NCI-H1694 treated with DMSO at 0.1 percent for 48 hours (cell line): ENCODE measurements at regions not wholly inside any gene's neighbourhood (a gene's known extent, or its start where the extent isn't known, plus 50 kb on each side); places are given as distances from the start of the nearest gene placed in this dataset.
A peak's percentile ranks its signal among the peaks of the same experiment; 100 is the strongest.

Source experiments
- DNase-seq: peaks from one replicate; lab custom pipeline; 2025; lab: John Stamatoyannopoulos, UW

DNA sequence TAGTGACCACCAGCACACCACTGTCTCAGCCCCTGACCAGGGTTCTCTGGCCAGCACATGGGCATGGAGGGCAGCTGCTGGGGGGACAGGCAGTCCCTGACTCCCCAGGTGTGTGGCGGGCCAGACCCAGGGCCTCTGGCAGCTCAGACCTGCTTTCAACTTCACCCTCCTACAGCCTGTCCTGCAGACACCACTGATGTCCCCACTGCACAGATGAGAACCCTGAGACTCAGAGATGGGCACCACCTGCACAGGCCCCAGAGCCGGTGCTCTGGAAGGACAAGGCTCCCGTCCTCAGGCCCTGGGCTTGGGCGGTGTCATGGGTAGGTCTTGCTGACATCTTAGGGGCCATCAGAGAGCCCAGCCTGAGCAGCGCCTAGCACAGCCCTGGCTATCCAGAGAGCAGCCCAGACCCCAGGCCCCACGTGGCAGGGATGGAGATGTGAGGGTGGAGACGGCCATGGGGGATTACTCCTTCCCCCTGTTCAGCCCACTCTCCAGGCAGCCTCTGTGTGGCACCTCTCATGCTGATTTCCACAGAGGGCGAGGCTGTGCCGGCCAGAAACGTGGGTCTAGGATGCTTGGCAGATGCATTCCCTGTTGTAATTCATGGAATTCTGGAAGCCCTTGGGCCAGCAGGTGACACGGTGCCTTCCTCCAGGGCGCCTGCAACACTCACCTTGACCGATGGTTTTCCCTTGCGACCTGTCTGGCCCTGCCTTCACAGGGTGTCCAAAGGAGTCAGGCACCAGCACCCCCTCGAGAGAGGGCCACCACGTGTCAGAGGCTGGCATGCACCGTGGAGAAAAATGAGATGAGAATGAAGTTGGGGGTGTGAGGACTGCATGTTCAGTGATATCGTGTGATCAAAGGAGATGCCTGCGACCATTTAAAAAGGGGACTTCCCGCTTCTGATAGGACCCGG, 61.2 kb upstream of the GLI2 start:
- no peak for DNase-seq

DNA sequence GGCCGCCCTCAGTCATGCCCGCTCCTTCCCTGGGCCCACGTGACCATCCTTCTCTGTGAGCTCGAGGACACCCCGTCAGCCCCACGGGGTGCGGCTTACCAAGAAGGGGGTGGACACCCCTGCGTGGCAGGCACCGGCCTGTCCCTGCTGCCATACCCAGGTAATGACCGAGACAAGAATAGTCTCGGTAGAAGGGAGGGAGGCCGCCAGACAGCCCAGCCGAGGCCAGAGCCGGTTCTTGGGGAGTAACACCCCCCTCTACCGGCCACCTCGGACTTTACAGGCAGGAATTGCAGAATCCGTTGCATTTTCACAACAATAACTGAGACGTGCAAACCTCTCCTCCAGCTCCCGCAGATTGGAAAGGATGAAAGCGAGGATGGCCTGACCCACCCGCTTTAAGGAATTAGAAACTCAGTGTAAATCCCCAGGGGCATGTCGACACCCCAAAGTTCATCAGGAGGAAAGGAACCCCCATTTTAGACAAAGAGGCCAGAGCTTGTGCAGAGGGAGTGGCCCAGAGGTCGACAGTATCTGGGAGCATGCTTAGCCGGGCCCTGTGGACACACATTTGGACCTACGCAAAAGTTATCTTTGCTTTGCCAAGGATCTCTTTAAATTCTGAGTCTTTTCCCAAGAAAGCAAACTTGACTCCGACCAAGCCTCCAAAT, 60.1 kb upstream of the GLI2 start:
- DNase-seq: peak; percentile 70

DNA sequence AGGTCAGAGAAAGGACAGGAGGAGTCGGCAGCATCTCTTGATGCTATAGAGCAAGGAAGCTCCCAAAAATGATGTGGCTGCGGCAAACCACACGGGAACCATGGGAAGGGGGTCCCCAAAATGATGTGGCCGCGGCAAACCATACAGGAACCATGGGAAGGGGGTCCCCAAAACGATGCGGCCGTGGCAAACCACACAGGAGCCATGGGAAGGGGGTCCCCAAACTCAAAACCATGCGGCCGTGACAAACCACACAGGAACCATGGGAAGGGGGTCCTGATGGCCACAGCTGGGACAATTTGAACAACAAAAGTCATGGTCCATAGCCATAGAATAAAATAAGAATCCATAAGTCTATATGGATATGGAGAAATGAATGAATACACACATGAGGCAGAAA, 58.4 kb upstream of the GLI2 start:
- no peak for DNase-seq

DNA sequence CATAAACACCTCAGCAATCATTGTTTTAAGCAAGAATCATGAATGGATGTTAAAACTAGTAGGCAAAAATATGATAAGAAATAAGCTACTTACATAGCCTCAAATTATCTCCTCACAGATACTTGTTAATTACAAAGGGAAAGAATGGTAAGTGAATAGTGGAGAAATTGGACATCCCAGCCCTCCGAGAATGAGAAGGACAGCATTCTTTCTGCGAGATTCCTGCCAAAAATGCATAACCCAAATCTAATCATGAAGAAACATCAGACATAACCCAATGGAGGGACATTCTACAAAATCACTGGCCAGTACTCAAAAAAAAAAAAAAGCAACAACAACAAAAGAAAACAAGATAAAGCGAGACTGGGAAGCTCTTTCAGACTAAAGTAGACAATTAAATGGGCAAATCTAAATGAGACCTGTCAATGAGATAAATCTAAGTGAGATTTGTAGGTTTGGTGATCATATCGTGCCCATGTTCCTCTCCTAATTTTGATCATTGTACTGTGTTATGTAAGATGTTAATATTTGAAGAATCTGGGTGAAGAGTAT, 57.9 kb upstream of the GLI2 start:
- DNase-seq: no peak

DNA sequence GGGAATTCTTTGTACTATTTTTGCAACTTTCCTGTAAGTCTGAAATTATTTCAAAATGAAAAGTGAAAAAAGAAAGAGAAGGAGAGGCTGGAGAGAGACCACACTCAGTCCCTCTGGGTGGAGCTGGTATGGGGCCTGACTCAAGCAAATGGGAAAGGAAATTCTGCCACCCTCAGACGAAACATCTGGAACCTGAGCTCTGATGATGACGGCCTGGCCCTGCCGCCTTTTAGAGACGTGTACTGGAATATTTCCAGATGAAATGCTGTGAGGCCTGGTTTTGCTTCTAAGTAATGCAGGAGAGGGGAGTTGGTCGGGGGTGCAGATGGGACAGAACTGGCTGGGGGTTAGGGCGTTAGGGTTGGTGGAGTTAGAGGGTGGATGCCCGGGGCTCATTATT, 57.4 kb upstream of the GLI2 start:
- DNase-seq: no peak

DNA sequence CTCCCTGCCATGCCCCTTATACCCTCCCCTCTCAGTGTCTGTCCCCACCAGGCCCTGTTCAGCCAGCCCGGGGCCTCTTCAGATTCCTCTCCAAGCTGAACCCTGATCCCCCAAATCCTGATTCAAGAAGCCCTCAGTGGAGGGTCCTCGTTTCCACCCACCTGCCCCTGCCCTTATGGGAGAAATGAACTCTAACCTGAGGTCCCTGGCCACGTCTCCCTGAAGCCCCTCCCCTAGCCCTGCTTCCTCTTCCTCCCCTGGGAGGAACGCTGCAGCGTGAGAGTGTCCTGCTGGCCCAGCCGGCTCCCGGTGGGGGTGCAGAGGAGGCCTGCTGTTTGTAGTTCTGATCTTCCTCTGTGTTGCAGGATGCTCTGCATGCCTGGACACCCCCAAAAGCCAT, 56.7 kb upstream of the GLI2 start:
- DNase-seq: no peak

DNA sequence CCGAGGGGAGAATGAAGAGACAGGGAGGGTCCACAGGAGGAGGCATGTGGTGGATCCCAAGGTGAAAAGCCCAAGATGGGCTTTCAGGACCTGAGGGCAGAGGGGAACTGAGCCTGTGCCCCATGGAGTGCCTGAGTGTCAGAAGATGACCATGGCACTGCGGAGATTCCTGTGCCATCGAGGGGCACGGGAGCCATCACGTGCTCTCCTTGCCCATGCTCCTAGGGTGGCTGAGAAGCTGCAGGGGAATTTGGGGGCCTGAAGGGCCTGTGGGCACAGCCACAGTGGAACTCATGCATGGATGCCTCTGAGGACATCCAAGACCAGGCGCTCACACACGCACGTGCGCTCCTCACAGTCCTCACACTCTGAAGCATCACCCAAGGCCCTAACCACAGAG, 56.1 kb upstream of the GLI2 start:
- DNase-seq: no peak

DNA sequence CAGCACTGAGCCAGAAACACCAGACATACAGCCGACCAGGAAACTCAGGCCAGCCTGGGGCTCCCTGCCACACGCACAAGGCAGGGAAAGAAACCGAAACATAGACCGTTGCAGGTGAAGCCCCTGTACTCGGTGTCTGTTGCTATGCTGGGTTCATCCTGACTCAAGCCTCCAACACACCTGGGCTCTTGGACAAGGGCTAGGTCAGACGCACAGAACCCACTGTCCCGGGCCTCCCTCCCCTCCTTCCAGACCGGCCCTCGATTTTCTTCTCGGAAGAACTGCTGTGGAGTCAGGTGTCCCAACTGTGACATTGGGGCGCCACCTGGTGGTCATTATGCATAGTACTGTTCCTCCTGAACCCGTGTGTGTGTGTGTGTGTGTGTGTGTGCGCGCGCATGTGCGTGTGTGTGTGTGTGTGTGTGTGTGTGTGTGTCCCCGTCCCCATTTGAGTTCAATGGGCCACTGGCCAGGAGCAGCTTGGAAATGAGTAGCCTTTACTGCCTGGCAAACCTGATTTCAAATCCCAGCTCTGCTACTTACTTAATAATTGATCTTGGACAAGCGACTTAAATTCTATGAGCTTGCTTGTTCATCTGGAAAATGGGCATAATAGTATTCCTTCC, 55.4 kb upstream of the GLI2 start:
- DNase-seq: peak; percentile 52

DNA sequence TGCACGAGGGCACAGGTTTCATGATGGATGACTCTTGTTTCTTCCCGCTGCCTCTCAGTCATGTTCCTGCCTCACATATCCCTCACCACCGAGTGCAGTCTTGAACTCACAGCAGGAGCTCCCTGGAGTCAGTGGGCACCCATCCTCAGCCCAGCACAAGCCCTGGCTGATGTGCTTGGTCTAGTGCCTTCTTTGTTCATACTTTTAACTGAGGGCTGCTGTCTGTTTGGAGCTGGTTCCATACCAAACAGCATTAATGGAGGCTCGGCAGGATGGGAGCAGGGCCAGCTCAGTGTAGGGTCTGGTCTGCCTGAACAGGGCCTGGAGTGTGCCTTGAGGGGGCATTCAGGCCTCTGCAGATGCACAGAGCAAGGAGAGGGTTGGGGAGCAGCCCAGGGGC, 54.5 kb upstream of the GLI2 start:
- no peak for DNase-seq

DNA sequence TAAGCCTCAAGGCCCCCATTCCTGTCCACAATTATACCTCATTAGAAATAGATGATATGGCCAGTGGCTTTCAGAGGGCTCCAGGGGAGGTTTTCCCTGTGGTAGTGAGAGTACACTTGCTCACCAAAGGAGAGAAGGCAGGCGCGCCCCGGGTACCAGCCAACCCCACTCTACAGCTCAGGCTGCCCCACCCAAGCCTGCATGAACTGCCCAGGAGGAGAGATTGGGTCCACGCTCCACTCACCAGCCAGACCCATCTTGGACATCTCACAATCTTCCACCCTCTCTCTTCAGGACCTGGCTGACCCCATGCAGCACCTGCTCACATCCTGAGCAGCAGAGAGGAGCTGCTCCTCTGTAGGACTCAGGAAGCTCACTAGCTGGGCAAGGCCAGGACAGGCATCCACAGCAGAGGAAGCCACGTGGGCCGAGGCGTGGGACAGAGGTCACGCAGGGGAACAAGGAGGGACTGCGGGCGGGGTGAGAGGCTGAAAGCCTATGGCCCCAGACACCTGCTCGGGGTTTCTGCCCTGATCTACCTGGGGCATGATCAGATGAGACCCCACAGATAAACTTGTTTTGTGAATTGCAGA, 53.9 kb upstream of the GLI2 start:
- DNase-seq: no peak

DNA sequence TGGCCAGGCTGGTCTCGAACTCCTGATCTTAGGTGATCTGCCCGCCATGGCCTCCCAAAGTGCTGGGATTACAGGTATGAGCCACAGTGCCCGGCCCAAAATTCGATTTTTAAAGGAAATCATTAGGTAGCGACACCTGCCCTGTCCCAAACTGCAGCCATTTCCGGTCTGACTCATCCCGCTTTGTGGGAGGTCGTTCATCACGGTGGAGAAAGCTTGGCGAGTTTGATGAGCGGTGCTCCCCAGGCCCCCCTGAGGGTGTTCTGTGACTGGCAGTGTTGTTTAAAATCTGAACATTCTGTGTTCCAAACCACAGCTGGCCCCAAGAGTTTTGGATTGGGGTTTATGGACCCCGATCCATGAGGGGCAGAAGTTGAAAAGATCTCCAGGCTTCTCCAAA, 53.0 kb upstream of the GLI2 start:
- DNase-seq: no peak

DNA sequence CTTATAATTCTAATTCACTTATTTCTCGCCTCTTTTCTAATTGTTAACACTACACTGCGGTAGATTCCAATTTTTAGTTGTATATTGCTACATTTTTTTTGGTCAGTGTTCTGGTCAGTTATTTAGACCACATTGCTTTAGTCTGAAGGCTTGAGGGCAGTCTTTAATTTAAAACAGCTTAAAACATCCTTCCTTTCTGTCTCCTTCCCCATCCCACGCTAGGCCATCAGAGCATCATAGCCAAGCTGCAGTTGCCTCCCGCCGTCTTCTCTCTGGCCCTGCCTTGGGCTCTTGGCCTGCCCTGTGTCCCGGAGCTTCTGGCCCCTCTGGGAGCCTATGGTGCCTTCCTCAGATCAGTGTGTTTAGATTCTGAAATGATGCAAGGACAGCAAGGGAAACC, 52.6 kb upstream of the GLI2 start:
- no peak for DNase-seq

DNA sequence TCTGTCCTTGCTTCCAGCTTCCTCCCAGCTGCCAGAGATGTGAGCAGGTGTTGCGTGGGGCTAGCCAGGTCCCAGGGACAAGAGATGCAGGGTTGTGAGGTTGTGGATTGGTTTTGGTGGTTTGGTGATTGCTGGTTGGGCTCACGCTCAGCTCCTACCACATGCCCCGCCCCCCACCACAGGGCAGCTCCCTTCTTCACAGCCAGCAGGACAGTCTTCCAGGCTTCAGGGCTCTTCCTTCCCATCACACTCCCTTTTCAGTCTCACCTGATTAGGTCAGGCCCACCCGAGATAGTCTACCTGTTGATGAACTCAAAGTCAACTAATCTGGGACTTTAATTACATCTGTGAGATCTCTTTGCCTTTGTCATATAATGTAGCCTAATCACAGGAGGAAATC, 52.0 kb upstream of the GLI2 start:
- no peak for DNase-seq

DNA sequence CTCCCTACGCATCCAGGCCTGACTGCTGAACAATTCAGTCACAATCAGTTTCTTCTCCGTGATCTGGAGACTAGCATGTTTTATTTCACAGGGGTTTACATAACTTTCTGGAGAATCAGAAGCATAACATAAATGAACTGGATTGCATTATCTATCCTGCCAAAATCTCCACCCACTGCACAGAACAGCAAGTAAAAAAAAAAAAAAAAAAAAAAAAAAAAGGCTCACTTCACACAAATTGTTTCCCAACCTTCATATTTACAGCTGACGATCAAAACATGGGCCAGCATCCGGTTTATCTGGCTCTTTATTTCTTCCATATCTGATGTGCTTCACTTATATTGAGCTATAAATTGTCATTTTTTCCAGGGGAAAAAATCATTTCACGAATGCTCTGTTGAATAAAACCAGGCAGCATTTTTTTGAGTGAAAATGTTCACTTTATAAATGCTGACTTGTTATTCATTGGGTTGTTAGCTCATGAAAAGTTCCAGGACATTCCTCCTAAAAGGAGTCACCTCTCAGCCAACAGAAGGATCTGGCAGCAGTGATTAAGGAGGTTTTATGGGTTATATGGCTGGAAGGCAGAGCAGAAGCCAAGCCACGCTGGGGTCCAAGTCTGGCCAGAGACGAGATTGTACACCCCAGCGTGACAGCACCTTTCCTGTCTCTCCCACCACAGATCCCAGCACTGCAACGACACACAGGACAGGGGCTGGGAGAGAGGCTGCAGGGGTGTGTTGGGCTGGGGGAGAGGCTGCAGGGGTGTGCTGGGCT, 51.2 kb upstream of the GLI2 start:
- DNase-seq: no peak

DNA sequence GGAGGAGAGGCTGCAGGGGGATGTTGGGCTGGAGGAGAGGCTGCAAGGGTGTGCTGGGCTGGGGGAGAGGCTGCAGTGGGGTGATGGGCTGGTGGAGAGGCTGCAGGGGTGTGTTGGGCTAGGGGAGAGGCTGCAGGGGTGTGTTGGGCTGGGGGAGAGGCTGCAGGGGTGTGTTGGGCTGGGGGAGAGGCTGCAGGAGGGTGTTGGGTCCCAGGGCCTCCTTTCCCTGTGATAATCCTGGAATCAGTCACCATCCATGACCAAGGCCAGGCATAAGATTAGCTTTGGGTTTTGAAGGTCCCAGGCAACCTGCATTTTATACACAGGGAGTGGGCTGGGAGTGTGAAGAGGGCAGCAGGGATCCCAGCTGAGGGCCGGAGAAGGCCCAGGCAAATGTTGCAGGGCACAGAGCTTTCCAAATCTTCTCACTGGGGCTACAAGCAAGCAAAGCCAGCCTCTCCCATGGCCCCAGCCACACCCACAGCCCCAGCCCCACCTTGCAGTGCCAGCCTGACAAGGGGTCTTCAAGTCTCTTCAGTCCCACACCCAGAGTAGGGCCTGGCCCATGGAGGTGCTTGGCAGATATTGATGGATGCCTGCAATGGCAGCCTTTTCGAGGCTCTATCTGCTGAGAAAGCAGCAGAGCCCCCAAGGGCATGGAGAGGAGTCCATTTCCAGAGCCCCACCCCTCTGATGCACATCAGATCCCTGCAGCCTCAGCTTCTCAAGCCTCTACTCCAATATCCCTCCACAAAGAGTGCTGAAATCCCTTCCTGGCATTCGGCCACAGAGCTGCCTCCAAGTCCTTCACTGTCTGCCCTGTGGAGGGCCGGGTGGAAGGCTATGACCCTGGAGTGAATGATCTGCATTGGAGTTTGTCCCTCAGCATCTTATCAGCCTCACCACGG, 50.3 kb upstream of the GLI2 start:
- DNase-seq: no peak
